Hematopoietic multipotent progenitor cell (in vitro differentiated cells): ENCODE measurements at regions not wholly inside any gene's neighbourhood (a gene's known extent, or its start where the extent isn't known, plus 50 kb on each side); places are given as distances from the start of the nearest gene placed in this dataset. TPM values are rescaled to one million over a fixed set of nuclear protein-coding genes. Genes with fewer than 3 reads are reported as not detected.

Experiments
- DNase-seq, 3 donors: peaks; one replicate each; pipeline ENCODE4 v3.0.0-alpha.2; 2011 to 2015; ENCODE audit warnings: low read depth in 2 of 3, low spot score in 2 of 3
- small RNA-seq: library from RNA; depleted of rRNA; stranded (forward); fragments of <200 nt; gene quantifications from one replicate; pipeline ENCODE3, GENCODE V24; 2012

DNA sequence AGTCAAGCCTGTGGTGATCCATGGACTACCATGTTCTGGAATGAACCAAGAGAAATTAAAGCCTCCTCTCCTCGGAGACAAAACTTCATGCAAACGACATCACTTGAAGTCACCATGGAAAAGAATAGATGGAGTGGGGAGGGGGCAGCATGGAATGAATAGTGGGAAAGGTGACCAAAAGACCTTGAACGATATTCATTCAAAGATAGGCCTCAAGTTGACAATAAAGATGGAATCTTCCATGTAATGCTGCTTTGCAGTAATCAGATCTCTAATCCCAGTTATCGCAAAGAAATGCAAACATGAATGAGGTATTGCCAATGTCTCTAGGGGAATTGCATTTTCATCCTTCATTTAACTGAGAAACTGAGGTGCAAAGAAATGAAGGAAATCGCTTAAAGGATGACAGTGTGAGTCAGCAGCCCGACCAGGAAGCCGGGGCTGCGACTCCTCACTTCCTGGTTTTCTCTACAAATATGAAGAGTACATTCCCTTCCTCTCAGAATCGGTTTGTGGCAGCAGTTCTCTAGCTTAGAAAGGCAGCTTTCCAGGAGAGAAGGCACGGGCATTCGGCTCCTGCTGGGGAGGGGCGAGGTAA, 65.6 kb upstream of the RREB1 start:
- DNase-seq: peak in 1 of 3 donors; percentile 39

DNA sequence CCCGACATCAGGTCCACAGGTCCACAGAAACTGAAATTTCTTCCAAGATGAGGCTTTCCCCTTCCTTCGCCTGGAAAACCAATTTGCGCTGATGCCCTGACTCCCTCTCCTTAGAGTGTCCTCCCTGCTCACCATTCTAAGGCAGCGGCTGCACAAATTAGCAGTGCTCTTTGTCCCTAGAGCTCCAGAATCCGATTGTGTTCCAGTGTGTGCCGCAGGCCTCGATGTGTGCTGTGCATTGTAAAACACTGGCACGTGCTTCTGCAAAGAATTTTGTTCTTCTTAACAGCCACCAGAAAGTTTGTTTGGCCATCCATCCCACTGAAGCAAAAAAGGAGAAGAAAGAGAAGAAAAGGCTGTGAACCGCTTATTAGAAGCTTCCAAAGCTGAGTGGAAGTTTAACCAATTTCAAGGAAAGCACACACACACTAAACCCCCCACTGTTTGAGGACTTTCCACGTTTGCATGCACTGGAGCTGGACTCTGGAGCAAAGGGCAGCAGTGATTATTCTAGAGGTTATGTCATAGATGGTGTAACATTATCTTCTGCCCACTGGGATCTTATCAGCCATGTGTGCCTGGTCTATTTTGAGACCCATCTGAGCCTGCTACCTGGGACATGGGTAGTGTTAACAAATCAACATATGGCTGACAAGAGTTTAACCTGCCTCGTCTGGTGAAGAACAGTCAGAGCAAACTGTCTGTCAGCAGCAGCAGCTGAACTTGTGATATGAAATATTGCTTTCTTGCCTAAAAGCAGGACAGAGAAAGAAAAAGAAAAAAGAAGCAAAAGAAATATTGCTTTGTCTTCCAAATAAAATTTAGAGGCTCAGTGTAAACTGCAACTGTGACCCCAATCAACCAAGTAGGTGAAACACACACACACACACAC, 64.9 kb upstream of the RREB1 start:
- DNase-seq: no peak

- DNase-seq: no peak
Observed at GRCh38 chr6:7045331-7045730, 62.4 kb upstream of the RREB1 start.

DNA sequence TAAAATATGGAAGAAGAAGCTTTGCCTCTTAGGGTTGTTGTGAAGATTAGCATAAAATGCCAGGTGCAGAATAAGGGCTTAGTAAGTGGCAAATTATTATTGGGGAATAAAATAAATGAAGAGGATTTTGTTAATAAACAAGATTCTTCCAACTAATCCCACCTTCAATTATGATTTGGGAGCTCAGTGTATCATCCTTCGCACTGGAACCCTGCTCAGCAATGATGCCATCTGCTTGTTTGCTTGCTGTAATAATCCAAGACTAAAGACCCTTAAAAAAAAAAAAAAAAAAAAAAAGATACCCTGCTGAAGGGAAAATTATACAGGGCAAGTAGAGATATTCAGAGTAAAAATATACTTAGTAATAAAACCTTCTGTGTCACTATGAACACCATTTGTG, 62.0 kb upstream of the RREB1 start:
- no peak for DNase-seq

- no peak for DNase-seq
Observed at GRCh38 chr6:7047128-7047527, 60.6 kb upstream of the RREB1 start.

DNA sequence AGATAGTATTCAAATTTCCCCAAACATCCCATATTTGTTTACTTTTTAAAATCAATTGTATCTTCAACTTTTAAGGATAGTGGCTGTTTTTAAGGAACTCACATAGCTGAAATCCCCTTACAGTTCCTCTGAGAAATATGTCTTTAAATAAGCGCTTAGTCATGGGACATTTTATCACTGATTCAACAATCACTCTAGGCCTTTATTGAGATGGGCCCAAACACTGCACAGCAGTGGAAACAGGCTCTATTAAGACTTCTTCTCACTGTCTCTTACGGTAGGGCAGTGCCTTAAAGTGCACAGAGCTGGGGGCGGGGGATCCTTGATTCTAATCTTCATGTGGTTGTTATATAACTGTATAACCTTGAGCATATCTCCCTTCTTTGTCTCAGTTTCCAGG, 59.8 kb upstream of the RREB1 start:
- DNase-seq: peak in 1 of 3 donors; percentile 32

- no peak for DNase-seq
Observed at GRCh38 chr6:7048894-7049293, 58.9 kb upstream of the RREB1 start.

DNA sequence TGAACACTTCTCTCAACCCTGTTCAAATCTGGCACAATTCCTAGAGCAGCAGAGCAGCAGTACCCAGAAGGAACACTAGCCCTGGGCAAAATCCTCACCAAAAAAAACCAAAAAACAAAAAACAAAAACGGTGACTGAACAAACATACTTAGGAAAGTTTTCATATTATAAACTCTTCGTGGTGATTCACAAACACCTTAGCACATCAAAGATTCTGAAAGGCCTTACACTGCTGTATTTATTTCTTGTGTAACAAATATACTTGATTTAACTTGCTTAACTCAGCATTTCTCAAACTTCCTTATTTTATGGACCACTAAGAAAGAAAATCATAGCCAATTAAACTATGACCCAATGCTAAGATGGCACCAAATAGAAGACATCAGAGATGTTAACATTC, 57.8 kb upstream of the RREB1 start:
- DNase-seq: peak in 1 of 3 donors; percentile 50

DNA sequence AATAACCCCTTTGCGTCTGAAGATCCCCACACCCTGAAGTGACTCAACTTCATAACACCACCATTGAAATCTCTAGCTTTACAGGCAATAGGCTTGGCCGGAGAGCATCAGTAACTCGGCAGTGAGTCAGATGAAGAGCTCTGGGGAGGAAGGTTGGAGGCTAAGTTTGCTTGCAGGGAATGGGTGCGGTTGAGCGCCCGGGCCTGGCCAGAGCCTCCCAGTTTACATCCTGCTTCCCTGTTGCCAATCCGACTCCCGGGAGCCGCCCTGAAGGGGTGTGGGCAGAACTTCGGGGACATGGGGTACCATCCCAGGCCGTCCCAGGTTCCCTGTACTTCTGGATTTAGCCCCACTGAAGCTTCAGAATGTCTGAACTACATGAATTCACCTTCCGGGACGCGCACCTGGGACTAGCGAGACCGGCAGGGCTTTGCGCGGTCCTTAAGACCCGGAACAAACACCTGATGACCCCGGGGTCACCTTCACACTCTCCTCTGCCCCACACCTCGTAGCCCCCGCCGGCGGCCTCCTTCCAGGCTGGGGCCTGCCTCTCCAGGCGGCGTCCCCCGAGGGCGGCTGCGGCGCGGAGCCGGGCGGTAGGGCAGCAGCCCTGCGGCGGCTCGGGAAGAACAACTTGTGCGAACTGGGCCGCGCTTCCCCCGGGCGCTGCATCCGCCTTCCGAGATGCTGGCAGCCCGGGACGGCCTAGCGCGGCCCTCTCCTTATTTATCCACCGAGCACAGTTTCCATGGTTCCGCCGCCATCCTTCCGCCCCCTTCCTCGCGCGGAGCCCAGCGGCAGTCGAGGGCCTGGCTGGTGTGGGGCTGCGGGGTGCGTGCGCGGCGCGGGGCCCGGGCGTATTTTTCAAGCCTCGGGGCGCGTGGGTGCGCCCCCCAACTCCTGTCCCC, 56.6 kb upstream of the RREB1 start:
- peak in 2 of 3 donors; percentile 15 to 63 for DNase-seq

- DNase-seq: peak in 2 of 3 donors; percentile 83 to 85
Observed at GRCh38 chr6:7051780-7052442, 55.9 kb upstream of the RREB1 start.

- peak in 2 of 3 donors; percentile 24 to 42 for DNase-seq
Observed at GRCh38 chr6:7052443-7053011, 55.2 kb upstream of the RREB1 start.

- DNase-seq: no peak
Observed at GRCh38 chr6:7053125-7053774, 54.5 kb upstream of the RREB1 start.

Small RNA genes in the stretch of these regions (small RNA-seq; reads per million reads assigned to genes)
- not detected for gene RN7SL554P
